SU-DHL-6 (cell line): ENCODE measurements at regions not wholly inside any gene's neighbourhood (a gene's known extent, or its start where the extent isn't known, plus 50 kb on each side); places are given as distances from the start of the nearest gene placed in this dataset.
"Not testable (repeated sequence)": the region's sequence is repeated elsewhere in the genome, so short reads cannot be mapped to it uniquely, and the experiment has no call there.

Experiments
- H2AFZ ChIP-seq: fragments of 200-600 bp; sonication (generic); 2 replicates; pipeline ENCODE4 v1.6.1; 2014; ENCODE audit warnings: low read depth, mild to moderate bottlenecking, moderate library complexity, mixed read lengths, antibody characterized with exemption, low read length; ENCODE audit not compliant: severe bottlenecking
- H3F3A ChIP-seq: fragments of 200-600 bp; shearing (Covaris generic); 2 replicates; pipeline ENCODE4 v1.6.0; 2016; ENCODE audit warnings: antibody characterized with exemption, mild to moderate bottlenecking; ENCODE audit not compliant: insufficient read depth
- H3K27ac ChIP-seq: fragments of 200-600 bp; sonication (generic); 2 replicates; pipeline ENCODE4 v1.5.1; 2016; ENCODE audit warnings: low read depth, mild to moderate bottlenecking, low read length, moderate library complexity, mixed read lengths
- H3K27me3 ChIP-seq: fragments of 200-600 bp; sonication (generic), shearing (Covaris generic); 2 replicates; pipeline ENCODE4 v1.6.0; 2014; ENCODE audit warnings: mild to moderate bottlenecking, low read length
- H3K36me3 ChIP-seq: fragments of 200-600 bp; sonication (generic); 2 replicates; pipeline ENCODE4 v1.6.1; 2014; ENCODE audit warnings: mild to moderate bottlenecking, low read length, mixed read lengths
- H3K4me2 ChIP-seq: fragments of 300-600, 200-600 bp; shearing (Covaris generic), sonication (generic); 2 replicates; pipeline ENCODE4 v1.6.0; 2014; ENCODE audit warnings: low read length, low read depth, mild to moderate bottlenecking; ENCODE audit not compliant: poor library complexity, severe bottlenecking
- H3K4me3 ChIP-seq: fragments of 200-600 bp; sonication (generic); 2 replicates; pipeline ENCODE4 v1.5.1; 2014; ENCODE audit warnings: antibody characterized with exemption, low read length, mild to moderate bottlenecking, mixed read lengths; ENCODE audit not compliant: insufficient read depth, poor library complexity, severe bottlenecking
- H3K79me2 ChIP-seq: fragments of 200-600 bp; sonication (generic); 2 replicates; pipeline ENCODE4 v1.6.1; 2014; ENCODE audit warnings: mild to moderate bottlenecking, low read length, moderate library complexity; ENCODE audit not compliant: insufficient read depth
- H3K9ac ChIP-seq: fragments of 200-600 bp; sonication (generic); 2 replicates; pipeline ENCODE4 v1.7.0; 2014; ENCODE audit warnings: mild to moderate bottlenecking, low read length
- H3K9me2 ChIP-seq: fragments of 200-600 bp; sonication (generic); replicated peaks from 2 replicates; pipeline ENCODE4 v1.6.1; 2014; ENCODE audit warnings: low read length; ENCODE audit not compliant: insufficient read depth
- H3K9me3 ChIP-seq: fragments of 200-600 bp; sonication (generic); 2 replicates; pipeline ENCODE4 v1.6.1; 2014; ENCODE audit warnings: low read length, mixed read lengths; ENCODE audit not compliant: insufficient read depth
- H4K20me1 ChIP-seq: fragments of 200-600 bp; sonication (generic); 2 replicates; pipeline ENCODE4 v1.6.1; 2014; ENCODE audit warnings: low read depth, mild to moderate bottlenecking, antibody characterized with exemption, low read length, moderate library complexity, mixed read lengths

DNA sequence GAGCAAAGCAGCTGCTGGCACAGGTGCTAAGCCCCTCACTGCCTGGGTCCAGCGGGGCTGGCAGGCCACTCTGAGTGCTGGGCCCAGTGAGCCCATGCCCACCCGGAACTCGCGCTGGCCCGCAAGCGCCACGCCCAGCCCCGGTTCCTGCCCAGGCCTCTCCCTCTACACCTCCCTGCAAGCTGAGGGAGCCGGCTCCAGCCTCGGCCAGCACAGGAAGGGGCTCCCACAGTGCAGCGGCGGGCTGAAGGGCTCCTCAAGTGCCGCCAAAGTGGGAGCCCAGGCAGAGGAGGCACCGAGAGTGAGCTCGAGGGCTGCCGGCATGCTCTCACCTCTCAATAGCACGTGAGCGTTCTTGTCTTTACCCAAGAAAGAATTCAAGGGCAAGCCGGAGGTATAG, 219.5 kb upstream of the FRG2C start:
- not testable (repeated sequence) for H3K27ac ChIP-seq, H3K79me2 ChIP-seq, H4K20me1 ChIP-seq, H3K4me2 ChIP-seq, H3F3A ChIP-seq, H3K36me3 ChIP-seq, H2AFZ ChIP-seq, H3K9me3 ChIP-seq, H3K4me3 ChIP-seq, H3K27me3 ChIP-seq, H3K9ac ChIP-seq, H3K9me2 ChIP-seq

DNA sequence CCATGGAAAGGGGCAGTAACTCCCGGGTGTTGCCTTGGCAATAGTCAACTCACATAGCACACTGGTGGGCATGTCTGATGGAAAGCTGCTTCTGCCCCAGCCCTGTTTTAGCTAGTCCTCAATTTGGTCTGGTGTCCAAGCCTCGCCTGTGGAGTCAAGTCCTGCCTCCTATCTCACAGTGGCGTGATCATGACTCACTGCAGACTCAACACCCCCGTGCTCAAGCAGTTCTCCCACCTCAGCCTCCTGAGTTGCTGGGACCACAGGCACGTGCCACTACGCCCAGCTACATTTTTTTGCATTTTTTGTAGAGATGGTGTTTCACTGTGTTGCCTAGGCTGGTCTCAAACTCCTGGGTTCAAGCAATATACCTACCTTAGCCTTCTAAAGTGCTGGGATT, 218.9 kb upstream of the FRG2C start:
- not testable (repeated sequence) for H3K27me3 ChIP-seq, H2AFZ ChIP-seq, H3F3A ChIP-seq, H3K36me3 ChIP-seq, H3K79me2 ChIP-seq, H3K4me2 ChIP-seq, H3K9ac ChIP-seq, H3K9me3 ChIP-seq, H4K20me1 ChIP-seq, H3K9me2 ChIP-seq, H3K27ac ChIP-seq, H3K4me3 ChIP-seq

DNA sequence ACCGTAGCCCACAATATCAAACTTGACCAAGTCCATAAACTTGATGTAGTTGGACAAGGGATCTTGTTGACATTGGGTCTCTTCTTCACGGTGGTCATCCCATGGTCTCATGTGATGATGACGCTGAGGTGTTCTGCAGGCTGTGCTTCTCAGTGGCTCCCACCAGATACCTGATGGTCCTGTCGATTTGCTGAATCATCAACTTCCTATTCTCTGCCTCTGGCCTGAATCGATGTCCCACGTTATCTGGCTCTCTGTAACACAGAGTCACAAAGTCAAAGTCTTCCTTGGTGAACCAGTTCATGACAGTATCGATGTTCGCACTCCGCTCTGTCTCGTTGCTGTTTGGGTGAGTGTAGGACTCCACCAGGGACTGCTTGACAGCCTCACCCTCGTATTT, 217.2 kb upstream of the FRG2C start:
- not testable (repeated sequence) for H3K9ac ChIP-seq, H3K27ac ChIP-seq, H4K20me1 ChIP-seq, H3F3A ChIP-seq, H3K27me3 ChIP-seq, H3K9me2 ChIP-seq, H3K4me2 ChIP-seq, H3K79me2 ChIP-seq, H3K9me3 ChIP-seq, H3K4me3 ChIP-seq, H2AFZ ChIP-seq, H3K36me3 ChIP-seq

DNA sequence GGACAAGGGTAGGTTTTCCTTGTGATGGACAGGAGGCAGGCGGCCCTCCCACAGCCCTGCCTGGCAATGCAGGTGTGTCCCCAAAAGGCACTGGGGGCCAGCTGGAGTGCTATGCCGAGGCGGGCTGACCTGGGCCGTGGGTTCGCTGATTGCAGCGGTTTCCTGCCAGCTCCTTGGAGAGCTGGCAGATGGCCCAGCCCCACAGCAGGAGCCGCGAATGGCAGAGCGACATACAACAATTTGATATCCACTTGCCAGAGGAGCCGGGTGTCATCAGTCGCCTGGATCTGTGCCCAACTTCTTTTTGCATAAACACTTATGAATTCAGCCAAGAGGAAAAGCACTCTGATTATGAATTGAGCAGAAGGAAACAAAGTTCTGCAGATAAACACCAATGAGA, 210.8 kb upstream of the FRG2C start:
- not testable (repeated sequence) for H3K9me2 ChIP-seq, H3K9ac ChIP-seq, H3K27ac ChIP-seq, H3K9me3 ChIP-seq, H2AFZ ChIP-seq, H3K36me3 ChIP-seq, H3F3A ChIP-seq, H3K27me3 ChIP-seq, H4K20me1 ChIP-seq, H3K4me2 ChIP-seq, H3K4me3 ChIP-seq, H3K79me2 ChIP-seq

DNA sequence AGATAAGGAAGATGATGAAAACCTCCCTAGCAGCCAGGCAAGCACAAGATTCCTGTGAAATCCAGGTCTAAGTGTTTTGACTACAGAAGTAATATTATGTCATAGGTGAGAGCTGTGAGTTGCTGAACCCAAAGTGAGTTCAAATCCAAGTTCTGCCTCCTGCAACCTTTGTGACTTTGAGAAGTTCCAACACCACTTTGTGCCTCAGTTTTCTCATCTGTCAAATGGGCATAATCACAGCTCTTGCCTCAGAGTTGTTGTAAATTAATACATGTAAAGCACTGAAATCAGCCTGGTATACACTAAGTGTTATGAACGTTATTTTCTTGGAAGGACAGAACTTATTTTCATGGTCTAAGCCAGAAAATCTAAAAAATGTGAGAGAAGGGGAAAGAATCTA, 210.3 kb upstream of the FRG2C start:
- not testable (repeated sequence) for H3K36me3 ChIP-seq, H3K9me2 ChIP-seq, H3K9me3 ChIP-seq, H2AFZ ChIP-seq, H3K4me3 ChIP-seq, H3K79me2 ChIP-seq, H3K9ac ChIP-seq, H3K27me3 ChIP-seq, H3F3A ChIP-seq, H3K27ac ChIP-seq, H3K4me2 ChIP-seq, H4K20me1 ChIP-seq

DNA sequence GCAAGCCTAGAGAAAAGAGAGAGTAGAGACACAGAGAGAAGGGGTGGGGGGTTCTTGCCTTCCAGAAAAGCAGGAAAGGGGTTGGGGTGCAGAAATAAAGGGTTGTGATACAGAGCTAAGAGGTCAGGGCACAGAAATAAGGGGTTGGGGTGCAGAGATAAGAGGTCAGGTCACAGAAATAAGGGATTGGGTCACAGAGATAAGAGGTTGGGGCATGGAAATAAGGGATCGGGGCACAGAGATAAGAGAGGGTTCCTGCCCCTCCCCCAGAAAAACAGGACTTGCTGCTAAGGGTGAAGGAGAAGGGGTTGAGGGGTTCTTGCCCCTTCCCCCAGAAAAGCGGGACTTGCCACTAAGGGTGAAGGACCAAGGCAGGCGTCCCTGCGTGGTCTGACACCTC, 189.6 kb upstream of the FRG2C start:
- not testable (repeated sequence) for H3K4me3 ChIP-seq, H4K20me1 ChIP-seq, H2AFZ ChIP-seq, H3K9me3 ChIP-seq, H3K9ac ChIP-seq, H3K36me3 ChIP-seq, H3F3A ChIP-seq, H3K27ac ChIP-seq, H3K27me3 ChIP-seq, H3K4me2 ChIP-seq, H3K79me2 ChIP-seq, H3K9me2 ChIP-seq

DNA sequence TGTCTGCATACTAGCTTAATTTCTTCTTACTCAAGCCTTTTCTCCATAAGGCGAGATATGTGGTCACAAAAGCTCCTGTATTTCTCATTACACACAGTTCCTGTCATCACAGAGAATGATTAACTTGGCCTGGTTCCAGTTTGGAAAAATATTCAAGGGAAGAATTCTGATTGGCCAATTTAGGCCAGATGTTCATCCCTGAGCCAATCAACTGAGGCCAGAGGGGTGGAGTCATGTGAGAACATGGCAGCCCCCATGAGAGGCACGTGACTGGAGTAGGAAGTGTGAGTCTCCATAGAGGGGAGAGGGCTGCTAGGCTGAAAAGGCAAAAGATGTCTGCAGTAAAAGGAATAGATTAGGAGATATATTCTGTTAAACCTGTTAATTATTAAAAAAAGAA, 167.5 kb upstream of the FRG2C start:
- H3F3A ChIP-seq, H3K9ac ChIP-seq, H3K79me2 ChIP-seq, H3K27ac ChIP-seq, H3K36me3 ChIP-seq, H3K27me3 ChIP-seq, H3K4me2 ChIP-seq, H3K4me3 ChIP-seq, H3K9me2 ChIP-seq, H3K9me3 ChIP-seq, H4K20me1 ChIP-seq, H2AFZ ChIP-seq: not testable (repeated sequence)

DNA sequence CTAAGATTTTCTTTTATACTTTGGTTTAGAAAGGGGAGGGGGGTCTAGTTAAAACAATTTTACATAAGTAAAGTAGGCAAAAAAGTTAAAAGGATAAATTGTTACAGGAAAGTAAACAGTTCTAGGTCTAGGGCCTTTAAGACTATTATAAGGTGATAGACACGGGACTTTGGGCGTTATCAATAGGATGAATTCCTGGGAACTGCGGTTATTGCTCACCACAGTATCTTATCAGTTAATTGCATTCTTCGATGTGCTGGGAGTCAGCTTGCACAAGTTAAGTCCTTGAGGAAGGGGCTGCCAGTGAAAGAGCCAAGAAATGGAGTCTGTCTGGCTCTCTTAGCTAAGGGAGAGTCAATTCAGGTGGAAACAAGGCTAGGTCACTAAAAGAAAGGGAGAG, 163.8 kb upstream of the FRG2C start:
- not testable (repeated sequence) for H3K4me2 ChIP-seq, H3F3A ChIP-seq, H3K79me2 ChIP-seq, H4K20me1 ChIP-seq, H3K9me2 ChIP-seq, H3K36me3 ChIP-seq, H2AFZ ChIP-seq, H3K9ac ChIP-seq, H3K27ac ChIP-seq, H3K4me3 ChIP-seq, H3K27me3 ChIP-seq, H3K9me3 ChIP-seq

DNA sequence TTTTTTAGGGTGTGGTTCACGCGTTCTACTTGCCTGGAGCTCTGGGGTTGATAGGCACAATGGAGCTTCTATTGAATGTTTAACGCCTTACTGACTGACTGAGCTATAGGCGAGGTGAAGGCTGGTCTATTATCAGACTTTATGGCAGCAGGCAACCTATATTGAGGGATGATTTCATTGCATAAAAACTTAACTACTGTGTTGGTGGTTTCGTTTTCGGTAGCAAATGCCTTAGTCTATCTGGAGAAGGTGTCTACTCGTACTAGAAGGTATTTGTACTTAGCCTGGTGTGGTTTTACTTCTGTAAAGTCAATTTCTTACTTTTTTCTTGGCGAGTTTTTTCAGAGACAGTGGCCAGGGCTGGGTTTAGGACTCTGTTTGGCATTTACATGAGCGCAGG, 162.0 kb upstream of the FRG2C start:
- not testable (repeated sequence) for H3K4me2 ChIP-seq, H3K9me3 ChIP-seq, H3K27me3 ChIP-seq, H3K27ac ChIP-seq, H3K9me2 ChIP-seq, H3K79me2 ChIP-seq, H4K20me1 ChIP-seq, H3F3A ChIP-seq, H2AFZ ChIP-seq, H3K9ac ChIP-seq, H3K36me3 ChIP-seq, H3K4me3 ChIP-seq
